K562 (cell line): ENCODE measurements at regions not wholly inside any gene's neighbourhood (a gene's known extent, or its start where the extent isn't known, plus 50 kb on each side); places are given as distances from the start of the nearest gene placed in this dataset.
"Not testable (repeated sequence)": the region's sequence is repeated elsewhere in the genome, so short reads cannot be mapped to it uniquely, and the experiment has no call there.

Experiments used
- ATAC-seq: fragments of 200-7000 bp; cut with Tn5 transposase; 3 replicates; pipeline ENCODE4 v1.9.1; 2020; ENCODE audit warnings: moderate library complexity
- BruUV-seq: library from RNA; stranded (reverse); fragments of 400-500 nt; replicated peaks from 2 replicates; lab custom pipeline; 2021; lab: Mats Ljungman, UMichigan
- CTCF ChIA-PET: fragments of 300-600 bp; formaldehyde crosslinking; extraction: SDS; loops from one replicate; lab custom pipeline; 2021; ENCODE audit warnings: low intra/inter-chr PET ratio; lab: Yijun Ruan, JAX
- POLR2A ChIA-PET: fragments of 300-600, 350-650 bp; sonication (Branson Sonifier 250); formaldehyde crosslinking; extraction: SDS; loops from one replicate; lab custom pipeline; 2021; ENCODE audit warnings: antibody characterized with exemption, inconsistent platforms; lab: Yijun Ruan, JAX
- DNase-seq, 4 experiments: peaks; one replicate each; pipeline versions ENCODE4 v3.0.0 to v3.0.0-alpha.2; 2011 to 2018; ENCODE audit warnings: low spot score in 3 of 4, mixed read lengths in 3 of 4; ENCODE audit errors: extremely low read depth in 1 of 4
- FAIRE-seq: peaks from 2 replicates; lab custom pipeline; 2011; peaks lifted over from hg19 to GRCh38; lab: Jason Lieb, UNC
- H2AFZ ChIP-seq: 2 replicates; pipeline ENCODE4 v1.6.0; 2011; ENCODE audit warnings: low read depth, low read length, control low read depth, inconsistent platforms
- H3K27ac ChIP-seq: fragments of 200-600 bp; 3 replicates; pipeline ENCODE4 v1.8.0; 2011; ENCODE audit warnings: low read depth, mild to moderate bottlenecking, control low read depth, inconsistent platforms, low read length, moderate library complexity, mixed read lengths; ENCODE audit errors: extremely low read depth
- H3K27me3 ChIP-seq, 2 experiments: fragments of 300-600 bp in 1 of 2; 2 replicates in 1 of 2; 3 replicates in 1 of 2; pipeline versions ENCODE4 v1.6.0 to v1.8.0; 2011; ENCODE audit warnings: inconsistent platforms in 2 of 2, low read length in 2 of 2, mild to moderate bottlenecking in 1 of 2, mixed read lengths in 1 of 2, moderate library complexity in 1 of 2; ENCODE audit not compliant: control insufficient read depth in 2 of 2, insufficient read depth in 2 of 2
- H3K36me3 ChIP-seq: fragments of 300-600 bp; 3 replicates; pipeline ENCODE4 v1.8.0; 2011; ENCODE audit warnings: mild to moderate bottlenecking, low read length, inconsistent platforms; ENCODE audit not compliant: control insufficient read depth, insufficient read depth
- H3K4me1 ChIP-seq, 2 experiments: fragments of 200-600 bp in 1 of 2; replicated peaks in 1 of 2; 2 replicates in 1 of 2; 3 replicates in 1 of 2; pipeline versions ENCODE4 v1.5.1 to v1.8.0; 2011; ENCODE audit warnings: inconsistent platforms in 2 of 2, low read length in 2 of 2, mild to moderate bottlenecking in 1 of 2, mixed read lengths in 1 of 2, moderate library complexity in 1 of 2; ENCODE audit not compliant: control insufficient read depth in 2 of 2, insufficient read depth in 2 of 2
- H3K4me2 ChIP-seq: 2 replicates; pipeline ENCODE4 v1.6.1; 2011; ENCODE audit warnings: low read length, control low read depth, inconsistent platforms, mixed read lengths; ENCODE audit not compliant: insufficient read depth
- H3K4me3 ChIP-seq: fragments of 200-600 bp; sonication (generic), shearing (Covaris generic); 2 replicates; pipeline ENCODE4 v1.5.1; 2016; ENCODE audit warnings: control low read depth, inconsistent platforms
- H3K79me2 ChIP-seq: fragments of 200-600 bp; 3 replicates; pipeline ENCODE4 v1.8.0; 2011; ENCODE audit warnings: low read length, inconsistent platforms; ENCODE audit not compliant: control insufficient read depth, insufficient read depth
- H3K9ac ChIP-seq, 2 experiments: 2 replicates each; pipeline versions ENCODE4 v1.6.0 to v1.6.1; 2011; ENCODE audit warnings: low read depth in 2 of 2, low read length in 2 of 2, control low read depth in 1 of 2, inconsistent platforms in 1 of 2, mild to moderate bottlenecking in 1 of 2, mixed read lengths in 1 of 2; ENCODE audit not compliant: insufficient read depth in 1 of 2
- H3K9me1 ChIP-seq: one replicate; pipeline ENCODE4 v1.6.0; 2011; ENCODE audit warnings: inconsistent platforms, mild to moderate bottlenecking, low read length, moderate library complexity; ENCODE audit not compliant: control insufficient read depth, insufficient read depth
- H3K9me3 ChIP-seq: replicated peaks from 2 replicates; pipeline ENCODE4 v1.5.1; 2011; ENCODE audit warnings: low read depth, low read length, inconsistent platforms; ENCODE audit not compliant: control insufficient read depth, insufficient read depth
- H4K20me1 ChIP-seq: replicated peaks from 2 replicates; pipeline ENCODE4 v1.6.1; 2011; ENCODE audit warnings: low read length, inconsistent platforms, mixed read lengths; ENCODE audit not compliant: control insufficient read depth, insufficient read depth
- USF2 ChIP-seq: sonication (generic); formaldehyde crosslinking; IDR thresholded peaks from 2 replicates; pipeline ENCODE4 v1.5.0; 2020; ENCODE audit warnings: missing genetic modification reagents
- WGBS: fragments of 100-300 bp; shearing (Covaris generic); methylation state at CpG from one replicate; pipeline ENCODE4 v1.1.6; 2016; ENCODE audit warnings: low coverage, mixed read lengths; ENCODE audit not compliant: insufficient coverage; ENCODE audit errors: missing lambda C conversion rate; 5-methylcytosine and 5-hydroxymethylcytosine counted together
- in situ Hi-C: fragments of 300-500 bp; cut with MboI; formaldehyde crosslinking; loops from 4 replicates; pipeline ENCODE4 v1.15.0; 2018; ENCODE audit warnings: inconsistent platforms, mixed read lengths
- intact Hi-C: fragments of 100-400 bp; cut with micrococcal nuclease; formaldehyde crosslinking; loops from 2 replicates; pipeline ENCODE4 v1.14.2; 2022

DNA sequence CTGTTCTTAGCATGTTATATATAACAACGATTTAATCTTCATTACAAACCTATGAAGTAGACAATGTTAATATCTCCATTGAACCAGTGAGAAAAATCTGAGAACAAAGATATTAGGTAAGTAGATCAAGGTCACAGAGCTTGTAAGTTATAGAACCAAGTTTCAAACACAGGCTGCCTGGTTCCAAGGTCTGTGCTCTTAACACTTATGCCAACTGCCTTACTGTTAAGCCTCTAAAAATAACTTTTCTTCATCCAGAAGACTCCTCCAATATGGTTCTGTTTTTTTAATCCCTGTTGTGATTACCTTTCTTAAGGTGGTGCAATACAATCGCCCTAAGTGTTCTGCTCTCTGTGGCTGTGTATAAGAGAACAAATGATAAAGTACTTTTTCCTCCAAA is 282.0 kb upstream of the GRID2 start:
- Histone ChIP-seq H3K9me1 (no peaks in the 10 kb centered on the region), H3K4me2 (no peak overlapping the region), H3K9me3 (no peaks in the 10 kb centered on the region), H2AFZ (no peak overlapping the region), H4K20me1 (no peaks in the 10 kb centered on the region), H3K79me2 (no peaks in the 10 kb centered on the region), H3K4me1 (no peaks in the 10 kb centered on the region), H3K27ac (no peak overlapping the region), H3K9ac (no peak overlapping the region), H3K4me3 (no peak overlapping the region), H3K36me3 (no peaks in the 10 kb centered on the region), H3K27me3 (no peaks in the 10 kb centered on the region)
- in situ Hi-C loops (no loop called here), intact Hi-C loops (no loop called here)
- no peak for TF ChIP-seq USF2
- FAIRE-seq (no peak), ATAC-seq (no peak), DNase-seq (no peak)
- no TSS peak for BruUV-seq
- CTCF ChIA-PET, result no interaction called here
- WGBS, result 0% methylated on average over 2 of the region's 2 CpGs
- POLR2A ChIA-PET, result no interaction called here

DNA sequence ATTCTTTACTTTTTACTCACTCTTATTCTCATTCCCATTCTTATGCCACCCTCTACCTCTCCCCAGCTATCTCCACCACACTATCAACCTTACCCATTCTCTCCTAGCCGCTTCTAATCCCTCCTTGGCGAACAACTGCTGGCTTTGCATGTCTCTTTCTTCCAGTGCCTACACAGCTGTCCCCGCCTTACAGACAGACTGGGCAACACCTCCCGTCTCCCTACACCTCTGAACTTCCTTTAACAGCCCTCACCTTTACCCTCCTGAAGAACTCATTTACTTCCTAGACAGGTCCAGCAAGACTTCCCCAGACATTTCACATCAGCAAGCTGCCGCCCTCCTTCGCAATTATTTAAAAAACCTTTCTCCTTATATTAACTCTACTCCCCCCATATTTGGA is 274.9 kb upstream of the GRID2 start:
- in situ Hi-C loops, H3K4me1 ChIP-seq, H3K4me3 ChIP-seq, H3K4me2 ChIP-seq, H3K9me3 ChIP-seq, H3K9me1 ChIP-seq, H3K9ac ChIP-seq, H3K27ac ChIP-seq, H3K36me3 ChIP-seq, CTCF ChIA-PET, intact Hi-C loops, H3K79me2 ChIP-seq, FAIRE-seq, H2AFZ ChIP-seq, H3K27me3 ChIP-seq, H4K20me1 ChIP-seq, BruUV-seq, DNase-seq, POLR2A ChIA-PET, ATAC-seq: not testable (repeated sequence)
- WGBS, result 5% methylated on average over 4 of the region's 6 CpGs
